ENCODE measurements at regions not wholly inside any gene's neighbourhood (a gene's known extent, or its start where the extent isn't known, plus 50 kb on each side); places are given as distances from the start of the nearest gene placed in this dataset.

DNA sequence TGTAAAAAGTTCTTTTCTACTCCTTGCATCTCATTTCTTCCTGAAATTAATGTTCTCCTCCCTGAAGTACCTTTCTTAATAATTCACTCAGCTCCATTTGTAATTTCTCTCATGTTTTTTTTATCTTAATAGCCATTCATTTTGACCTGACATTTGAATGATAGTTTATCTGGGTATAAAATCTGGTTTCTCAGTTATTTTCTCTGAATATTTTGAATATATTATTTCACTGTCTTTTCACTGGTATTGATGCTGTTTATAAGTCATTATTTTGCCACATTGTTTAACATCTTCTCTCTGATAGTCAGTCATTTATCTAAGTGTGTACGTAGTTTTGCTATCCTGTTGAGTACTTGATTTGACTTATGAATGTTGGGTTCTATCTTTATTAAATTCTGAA lies 68.8 kb upstream of the ARHGAP18 start:
- Histone ChIP-seq H3F3A (ENCODE audit: insufficient read depth, low read length) (no peaks in the 10 kb centered on the region), H3K9ac (ENCODE audit: low read length) (no peak overlapping the region), H3K9me3 (replicated peaks; ENCODE audit: insufficient read depth, low read length) (no peaks in the 10 kb centered on the region), H3K27me3 (replicated peaks; ENCODE audit: insufficient read depth, low read length) (no peaks in the 10 kb centered on the region), H4K20me1 (ENCODE audit: insufficient read depth, low read length) (no peaks in the 10 kb centered on the region), H2AFZ (ENCODE audit: low read length) (no peak overlapping the region), H3K4me2 (ENCODE audit: low read depth, low read length) (no peak overlapping the region), H3K4me1 (ENCODE audit: low read length) (0 out of 2 replicates have a peak, but pooled peaks cover 5% of the 10 kb centered on the region), H3K36me3 (replicated peaks; ENCODE audit: insufficient read depth, low read length) (no peaks in the 10 kb centered on the region), H3K79me2 (ENCODE audit: low read length) (no peaks in the 10 kb centered on the region), H3K4me3 (ENCODE audit: low read length) (no peak overlapping the region), H3K9me2 (replicated peaks; ENCODE audit: insufficient read depth, low read length) (no peaks in the 10 kb centered on the region), H3K27ac (ENCODE audit: low read length) (no peak overlapping the region)
- DNase-seq, result no peak
- no peak for TF ChIP-seq EZH2 (optimal IDR thresholded peaks at IDR 0.05; ENCODE audit: low read depth, low read length)
- TF ChIP-seq, protein P1, sequence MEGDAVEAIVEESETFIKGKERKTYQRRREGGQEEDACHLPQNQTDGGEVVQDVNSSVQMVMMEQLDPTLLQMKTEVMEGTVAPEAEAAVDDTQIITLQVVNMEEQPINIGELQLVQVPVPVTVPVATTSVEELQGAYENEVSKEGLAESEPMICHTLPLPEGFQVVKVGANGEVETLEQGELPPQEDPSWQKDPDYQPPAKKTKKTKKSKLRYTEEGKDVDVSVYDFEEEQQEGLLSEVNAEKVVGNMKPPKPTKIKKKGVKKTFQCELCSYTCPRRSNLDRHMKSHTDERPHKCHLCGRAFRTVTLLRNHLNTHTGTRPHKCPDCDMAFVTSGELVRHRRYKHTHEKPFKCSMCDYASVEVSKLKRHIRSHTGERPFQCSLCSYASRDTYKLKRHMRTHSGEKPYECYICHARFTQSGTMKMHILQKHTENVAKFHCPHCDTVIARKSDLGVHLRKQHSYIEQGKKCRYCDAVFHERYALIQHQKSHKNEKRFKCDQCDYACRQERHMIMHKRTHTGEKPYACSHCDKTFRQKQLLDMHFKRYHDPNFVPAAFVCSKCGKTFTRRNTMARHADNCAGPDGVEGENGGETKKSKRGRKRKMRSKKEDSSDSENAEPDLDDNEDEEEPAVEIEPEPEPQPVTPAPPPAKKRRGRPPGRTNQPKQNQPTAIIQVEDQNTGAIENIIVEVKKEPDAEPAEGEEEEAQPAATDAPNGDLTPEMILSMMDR (IDR thresholded peaks at IDR 0.05; ENCODE audit: low read length), result no peak
- no peak for TF ChIP-seq EZH2phosphoT487 (IDR thresholded peaks at IDR 0.05; ENCODE audit: low read length)

DNA sequence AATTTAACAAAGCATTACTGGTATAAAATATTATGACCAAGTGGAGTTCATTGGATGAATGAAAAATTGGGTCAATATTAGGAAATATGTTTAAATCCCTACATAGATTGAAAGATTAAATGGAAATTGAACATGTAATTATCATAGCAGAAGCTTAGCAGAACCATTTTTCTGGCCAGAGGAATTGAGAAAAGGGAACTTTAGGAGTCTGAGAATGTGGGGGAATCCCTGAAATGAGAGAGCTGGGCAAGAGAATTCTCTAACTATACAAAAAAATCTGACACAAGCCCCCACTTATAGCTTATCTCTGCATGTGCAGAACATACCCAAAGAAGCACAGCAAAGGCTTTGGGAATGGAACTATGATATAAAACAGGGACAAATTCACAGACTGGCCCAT lies 67.4 kb upstream of the ARHGAP18 start:
- Histone ChIP-seq H3K27me3 (replicated peaks; ENCODE audit: insufficient read depth, low read length) (no peaks in the 10 kb centered on the region), H4K20me1 (ENCODE audit: insufficient read depth, low read length) (no peaks in the 10 kb centered on the region), H3F3A (ENCODE audit: insufficient read depth, low read length) (no peaks in the 10 kb centered on the region), H3K36me3 (replicated peaks; ENCODE audit: insufficient read depth, low read length) (no peaks in the 10 kb centered on the region), H3K9ac (ENCODE audit: low read length) (no peak overlapping the region), H3K9me2 (replicated peaks; ENCODE audit: insufficient read depth, low read length) (no peaks in the 10 kb centered on the region), H3K4me2 (ENCODE audit: low read depth, low read length) (no peak overlapping the region), H3K79me2 (ENCODE audit: low read length) (no peaks in the 10 kb centered on the region), H3K4me1 (ENCODE audit: low read length) (0 out of 2 replicates have a peak, but pooled peaks cover 5% of the 10 kb centered on the region), H3K27ac (ENCODE audit: low read length) (no peak overlapping the region), H2AFZ (ENCODE audit: low read length) (no peak overlapping the region), H3K4me3 (ENCODE audit: low read length) (no peak overlapping the region), H3K9me3 (replicated peaks; ENCODE audit: insufficient read depth, low read length) (no peaks in the 10 kb centered on the region)
- TF ChIP-seq EZH2phosphoT487 (IDR thresholded peaks at IDR 0.05; ENCODE audit: low read length) (no peak), EZH2 (optimal IDR thresholded peaks at IDR 0.05; ENCODE audit: low read depth, low read length) (no peak)
- TF ChIP-seq, protein P1 (IDR thresholded peaks at IDR 0.05; ENCODE audit: low read length), result no peak
- no peak for DNase-seq

DNA sequence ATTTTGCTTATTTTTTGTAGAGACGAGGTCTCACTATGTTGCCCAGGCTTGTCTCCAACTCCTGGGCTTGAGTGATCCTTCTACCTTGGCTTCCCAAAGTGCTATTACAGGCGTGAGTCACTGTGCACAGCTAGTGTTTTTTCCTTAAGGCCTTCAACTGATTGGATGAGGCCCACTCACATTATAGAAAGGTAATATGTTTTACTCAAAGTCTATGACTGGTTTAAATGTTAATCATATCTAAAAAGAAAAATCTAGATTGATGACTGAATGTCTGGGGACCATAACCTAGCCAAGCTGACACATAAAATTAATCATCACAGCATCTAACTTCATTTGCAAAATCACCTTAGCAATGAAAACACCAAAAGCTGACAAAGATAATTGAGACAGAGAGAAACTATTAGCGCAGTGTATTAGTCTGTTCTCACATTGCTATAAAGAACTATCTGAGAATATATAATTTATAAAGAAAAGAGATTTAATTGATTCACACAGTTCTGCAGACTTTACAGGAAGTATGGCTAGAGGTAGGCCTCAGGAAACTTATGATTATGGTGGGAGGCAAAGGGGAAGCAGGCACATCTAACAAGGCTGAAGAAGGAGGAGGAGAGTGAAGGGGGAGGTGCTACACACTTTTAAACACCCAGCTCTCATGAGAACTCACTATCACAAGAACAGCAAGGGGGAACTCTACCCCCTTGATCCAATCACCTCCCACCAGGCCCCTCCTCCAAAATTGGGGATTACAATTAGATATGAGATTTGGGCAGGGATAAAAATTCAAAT lies 66.8 kb upstream of the ARHGAP18 start:
- 0 out of 2 replicates have a peak, but pooled peaks cover 5% of the 10 kb centered on the region for H3K4me1 ChIP-seq (ENCODE audit: low read length)
- TF ChIP-seq EZH2phosphoT487 (IDR thresholded peaks at IDR 0.05; ENCODE audit: low read length) (no peak), EZH2 (optimal IDR thresholded peaks at IDR 0.05; ENCODE audit: low read depth, low read length) (no peak)
- TF ChIP-seq, protein P1 (IDR thresholded peaks at IDR 0.05; ENCODE audit: low read length), result no peak
- H4K20me1 ChIP-seq (ENCODE audit: insufficient read depth, low read length), result no peaks in the 10 kb centered on the region
- H3K9ac ChIP-seq (ENCODE audit: low read length), result no peak overlapping the region
- no peaks in the 10 kb centered on the region for H3F3A ChIP-seq (ENCODE audit: insufficient read depth, low read length)
- H3K9me2 ChIP-seq (replicated peaks; ENCODE audit: insufficient read depth, low read length), result no peaks in the 10 kb centered on the region
- H3K27me3 ChIP-seq (replicated peaks; ENCODE audit: insufficient read depth, low read length), result no peaks in the 10 kb centered on the region
- no peak overlapping the region for H3K4me2 ChIP-seq (ENCODE audit: low read depth, low read length)
- H3K27ac ChIP-seq (ENCODE audit: low read length), result no peak overlapping the region
- no peak overlapping the region for H3K4me3 ChIP-seq (ENCODE audit: low read length)
- no peaks in the 10 kb centered on the region for H3K9me3 ChIP-seq (replicated peaks; ENCODE audit: insufficient read depth, low read length)
- DNase-seq, result no peak
- no peak overlapping the region for H2AFZ ChIP-seq (ENCODE audit: low read length)
- H3K36me3 ChIP-seq (replicated peaks; ENCODE audit: insufficient read depth, low read length), result no peaks in the 10 kb centered on the region
- no peaks in the 10 kb centered on the region for H3K79me2 ChIP-seq (ENCODE audit: low read length)
